ENCODE measurements at regions not wholly inside any gene's neighbourhood (a gene's known extent, or its start where the extent isn't known, plus 50 kb on each side); places are given as distances from the start of the nearest gene placed in this dataset.

DNA sequence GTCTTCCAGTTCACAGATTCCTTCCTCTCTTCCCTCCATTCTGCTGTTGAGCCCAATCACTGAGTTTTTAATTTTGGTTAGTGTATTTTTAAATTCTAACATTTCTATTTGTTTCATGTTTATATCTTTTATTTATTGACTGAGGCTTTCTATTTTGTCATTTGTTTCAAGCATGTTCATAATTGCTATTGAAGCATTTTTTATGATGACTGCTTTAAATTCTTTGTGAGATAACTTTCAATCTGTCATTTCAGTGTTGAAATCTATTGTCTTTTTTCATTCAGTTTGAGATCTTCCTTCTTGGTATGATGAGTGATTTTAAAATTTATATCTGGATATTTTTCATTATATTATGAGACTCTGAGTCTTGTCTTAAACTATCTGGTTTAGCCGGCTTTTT lies 192.3 kb downstream of the RPLP1 start:
- no peak for TF ChIP-seq POLR2A (IDR thresholded peaks at IDR 0.05; ENCODE audit: low read length)
- no peak for TF ChIP-seq GATA1 (IDR thresholded peaks at IDR 0.05; ENCODE audit: low read depth, low read length)
